AG04450 (cell line): ENCODE measurements at regions not wholly inside any gene's neighbourhood (a gene's known extent, or its start where the extent isn't known, plus 50 kb on each side); places are given as distances from the start of the nearest gene placed in this dataset.

ENCODE experiments used
- CTCF ChIA-PET: fragments of 300-600, 350-600 bp; formaldehyde crosslinking; extraction: SDS; loops from one replicate; lab custom pipeline; 2022; ENCODE audit warnings: antibody characterized with exemption, inconsistent platforms; lab: Charles Lee
- POLR2A ChIA-PET: fragments of 350-600 bp; formaldehyde crosslinking; extraction: SDS; loops from one replicate; lab custom pipeline; 2021; ENCODE audit warnings: antibody characterized with exemption, inconsistent platforms; lab: Yijun Ruan, JAX
- DNase-seq: peaks from one replicate; pipeline ENCODE4 v3.0.0-alpha.2; 2011; ENCODE audit warnings: low read depth, low spot score
- H3K27ac ChIP-seq: one replicate; pipeline ENCODE4 v1.5.1; 2012; ENCODE audit warnings: low read depth, low read length, control low read depth
- H3K27me3 ChIP-seq: one replicate; pipeline ENCODE4 v1.6.0; 2012; ENCODE audit warnings: low read length; ENCODE audit not compliant: control insufficient read depth, insufficient read depth
- H3K4me3 ChIP-seq: 2 replicates; pipeline ENCODE4 v1.5.1; 2011; ENCODE audit warnings: mild to moderate bottlenecking, low read depth, low read length, control low read depth
- H3K9me3 ChIP-seq: 2 replicates; pipeline ENCODE4 v1.5.1; 2012; ENCODE audit warnings: low read length; ENCODE audit not compliant: control insufficient read depth, insufficient read depth
- CTCF ChIP-seq: IDR thresholded peaks from 2 replicates; pipeline ENCODE4 v1.5.1; 2011; ENCODE audit warnings: low read depth, low read length, control low read depth, inconsistent platforms

- DNase-seq: no peak
These were observed 1293.4 kb downstream of the TBC1D22A start for GRCh38 chr22:48055827-48056226.

GRCh38 chr22:48055185-48055584 is 1292.7 kb downstream of the TBC1D22A start:
- peaks cover 74% of the 10 kb centered on the region for H3K9me3 ChIP-seq
- no peak for TF ChIP-seq CTCF
- POLR2A ChIA-PET: no interaction called here
- H3K27me3 ChIP-seq: no peaks in the 10 kb centered on the region
- no peak overlapping the region for H3K4me3 ChIP-seq
- DNase-seq: no peak
- H3K27ac ChIP-seq: no peak overlapping the region
- CTCF ChIA-PET: no interaction called here

More at GRCh38 chr22:48055827-48056226, 1293.4 kb downstream of the TBC1D22A start:
- ChIA-PET POLR2A (no interaction called here), CTCF (no interaction called here)
- Histone ChIP-seq H3K4me3 (no peak overlapping the region), H3K27ac (no peak overlapping the region), H3K9me3 (peaks cover 71% of the 10 kb centered on the region), H3K27me3 (no peaks in the 10 kb centered on the region)
- TF ChIP-seq CTCF: no peak

DNA sequence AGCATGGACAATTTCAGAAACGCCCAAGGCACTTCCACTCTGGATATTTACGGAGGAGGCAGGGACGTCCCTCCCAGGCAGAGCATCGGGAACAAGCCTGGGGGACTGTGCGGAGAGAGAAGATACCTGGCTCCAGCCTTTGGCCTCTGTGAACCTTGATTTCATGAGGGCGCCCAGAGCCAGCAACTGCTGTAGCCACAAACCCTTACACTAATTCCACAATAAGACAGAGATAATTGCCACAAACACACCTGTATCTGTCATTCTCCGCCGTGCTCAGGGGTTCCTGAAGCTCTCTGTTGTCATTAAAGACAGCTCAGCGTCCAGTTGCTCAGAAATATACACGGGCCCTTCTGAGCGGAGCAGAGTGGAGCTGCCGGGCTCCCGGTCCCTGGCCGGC is 1292.1 kb downstream of the TBC1D22A start:
- peaks cover 77% of the 10 kb centered on the region for H3K9me3 ChIP-seq
- H3K4me3 ChIP-seq: no peak overlapping the region
- no peak overlapping the region for H3K27ac ChIP-seq
- no peaks in the 10 kb centered on the region for H3K27me3 ChIP-seq
- ChIA-PET CTCF (no interaction called here), POLR2A (no interaction called here)
- no peak for DNase-seq
- no peak for TF ChIP-seq CTCF

GRCh38 chr22:48053973-48054372 is 1291.5 kb downstream of the TBC1D22A start:
- ChIA-PET CTCF (no interaction called here), POLR2A (no interaction called here)
- Histone ChIP-seq H3K4me3 (no peak overlapping the region), H3K27ac (no peak overlapping the region), H3K9me3 (peaks cover 79% of the 10 kb centered on the region), H3K27me3 (no peaks in the 10 kb centered on the region)
- no peak for TF ChIP-seq CTCF
- no peak for DNase-seq

GRCh38 chr22:48053486-48053885 is 1291.0 kb downstream of the TBC1D22A start:
- H3K27me3 ChIP-seq: no peaks in the 10 kb centered on the region
- TF ChIP-seq CTCF: no peak
- POLR2A ChIA-PET: no interaction called here
- CTCF ChIA-PET: no interaction called here
- H3K4me3 ChIP-seq: no peak overlapping the region
- H3K9me3 ChIP-seq: peaks cover 79% of the 10 kb centered on the region
- DNase-seq: no peak
- no peak overlapping the region for H3K27ac ChIP-seq
